Loucy (cell line): ENCODE measurements at regions not wholly inside any gene's neighbourhood (a gene's known extent, or its start where the extent isn't known, plus 50 kb on each side); places are given as distances from the start of the nearest gene placed in this dataset.

Source experiments
- H2AFZ ChIP-seq: fragments of 200-600 bp; sonication (generic); 2 replicates; pipeline ENCODE4 v1.6.0; 2016; ENCODE audit warnings: antibody characterized with exemption, mild to moderate bottlenecking, low read length, moderate library complexity
- H3F3A ChIP-seq: fragments of 200-600 bp; 2 replicates; pipeline ENCODE4 v1.6.0; 2016; ENCODE audit warnings: antibody characterized with exemption, low read depth, mild to moderate bottlenecking
- H3K27me3 ChIP-seq: fragments of 200-600 bp; sonication (generic); 2 replicates; pipeline ENCODE4 v1.6.1; 2014; ENCODE audit warnings: low read length, mild to moderate bottlenecking; ENCODE audit not compliant: insufficient read depth, poor library complexity, severe bottlenecking
- H3K36me3 ChIP-seq: fragments of 200-600 bp; sonication (generic); 2 replicates; pipeline ENCODE4 v1.6.1; 2016; ENCODE audit warnings: low read length; ENCODE audit not compliant: insufficient read depth
- H3K4me1 ChIP-seq: fragments of 200-600 bp; sonication (generic); 2 replicates; pipeline ENCODE4 v1.5.1; 2014; ENCODE audit warnings: low read length, mild to moderate bottlenecking; ENCODE audit not compliant: insufficient read depth, poor library complexity, severe bottlenecking
- H3K4me2 ChIP-seq: fragments of 200-600 bp; sonication (generic); 2 replicates; pipeline ENCODE4 v1.6.0; 2014; ENCODE audit warnings: antibody characterized with exemption, low read length, low read depth, mild to moderate bottlenecking; ENCODE audit not compliant: poor library complexity, severe bottlenecking
- H3K4me3 ChIP-seq: fragments of 200-600 bp; sonication (generic); 2 replicates; pipeline ENCODE4 v1.5.1; 2014; ENCODE audit warnings: low read length, mild to moderate bottlenecking, mixed read lengths; ENCODE audit not compliant: poor library complexity, severe bottlenecking
- H3K79me2 ChIP-seq: fragments of 200-600 bp; sonication (generic); 2 replicates; pipeline ENCODE4 v1.6.1; 2014; ENCODE audit warnings: low read length; ENCODE audit not compliant: insufficient read depth
- H3K9ac ChIP-seq: fragments of 200-600 bp; sonication (generic); 2 replicates; pipeline ENCODE4 v1.6.0; 2014; ENCODE audit warnings: mild to moderate bottlenecking, low read depth, low read length, moderate library complexity; ENCODE audit not compliant: poor library complexity, severe bottlenecking
- H3K9me2 ChIP-seq: fragments of 200-600 bp; sonication (generic); replicated peaks from 2 replicates; pipeline ENCODE4 v1.6.1; 2016; ENCODE audit warnings: low read depth, low read length, mixed read lengths
- H3K9me3 ChIP-seq: fragments of 200-600 bp; sonication (generic); 2 replicates; pipeline ENCODE4 v1.6.1; 2014; ENCODE audit warnings: mild to moderate bottlenecking, antibody characterized with exemption, low read length, low read depth; ENCODE audit not compliant: insufficient read depth
- H4K20me1 ChIP-seq: fragments of 200-600 bp; sonication (generic); 2 replicates; pipeline ENCODE4 v1.6.0; 2014; ENCODE audit warnings: antibody characterized with exemption, low read length, mild to moderate bottlenecking; ENCODE audit not compliant: insufficient read depth, poor library complexity, severe bottlenecking
- EZH2phosphoT487 ChIP-seq: fragments of 200-600 bp; IDR thresholded peaks from 2 replicates; pipeline ENCODE4 v1.6.1; 2018; ENCODE audit warnings: antibody characterized with exemption, mild to moderate bottlenecking, moderate library complexity, borderline replicate concordance
- TF ChIP-seq, protein P1 (sequence below): fragments of 200-600 bp; sonication (generic); conservative IDR thresholded peaks from 2 replicates; pipeline ENCODE4 v1.5.1; 2014; ENCODE audit warnings: mild to moderate bottlenecking, antibody characterized with exemption, low read length

DNA sequence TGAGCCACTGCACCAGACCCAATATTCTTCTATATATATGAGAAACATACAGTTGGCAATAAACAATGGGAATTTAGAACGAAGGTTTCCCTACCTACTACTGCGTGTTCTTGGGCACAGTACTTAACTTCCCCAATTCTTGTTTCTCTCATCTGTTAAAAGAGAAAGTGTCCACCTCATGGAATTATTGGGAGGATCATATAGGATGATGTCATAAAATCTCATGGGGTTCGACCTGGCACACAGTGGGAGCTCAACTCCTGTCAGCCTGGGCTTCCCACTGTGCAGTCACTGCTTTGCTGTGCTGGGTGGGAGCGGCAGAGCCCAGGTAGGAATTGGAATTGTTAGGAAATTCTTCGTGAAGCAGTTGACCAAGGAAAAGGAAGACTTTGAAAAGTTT, 203.3 kb downstream of the SH3BP4 start:
- Histone ChIP-seq H4K20me1 (no peaks in the 10 kb centered on the region), H3K27me3 (no peaks in the 10 kb centered on the region), H3F3A (no peaks in the 10 kb centered on the region), H2AFZ (no peak overlapping the region), H3K36me3 (no peaks in the 10 kb centered on the region), H3K4me2 (no peak overlapping the region), H3K9me2 (no peaks in the 10 kb centered on the region), H3K9ac (no peak overlapping the region), H3K9me3 (no peaks in the 10 kb centered on the region), H3K79me2 (no peaks in the 10 kb centered on the region), H3K4me1 (no peaks in the 10 kb centered on the region), H3K4me3 (no peak overlapping the region)
- TF ChIP-seq EZH2phosphoT487, result no peak
- TF ChIP-seq, protein P1, sequence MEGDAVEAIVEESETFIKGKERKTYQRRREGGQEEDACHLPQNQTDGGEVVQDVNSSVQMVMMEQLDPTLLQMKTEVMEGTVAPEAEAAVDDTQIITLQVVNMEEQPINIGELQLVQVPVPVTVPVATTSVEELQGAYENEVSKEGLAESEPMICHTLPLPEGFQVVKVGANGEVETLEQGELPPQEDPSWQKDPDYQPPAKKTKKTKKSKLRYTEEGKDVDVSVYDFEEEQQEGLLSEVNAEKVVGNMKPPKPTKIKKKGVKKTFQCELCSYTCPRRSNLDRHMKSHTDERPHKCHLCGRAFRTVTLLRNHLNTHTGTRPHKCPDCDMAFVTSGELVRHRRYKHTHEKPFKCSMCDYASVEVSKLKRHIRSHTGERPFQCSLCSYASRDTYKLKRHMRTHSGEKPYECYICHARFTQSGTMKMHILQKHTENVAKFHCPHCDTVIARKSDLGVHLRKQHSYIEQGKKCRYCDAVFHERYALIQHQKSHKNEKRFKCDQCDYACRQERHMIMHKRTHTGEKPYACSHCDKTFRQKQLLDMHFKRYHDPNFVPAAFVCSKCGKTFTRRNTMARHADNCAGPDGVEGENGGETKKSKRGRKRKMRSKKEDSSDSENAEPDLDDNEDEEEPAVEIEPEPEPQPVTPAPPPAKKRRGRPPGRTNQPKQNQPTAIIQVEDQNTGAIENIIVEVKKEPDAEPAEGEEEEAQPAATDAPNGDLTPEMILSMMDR, result no peak

DNA sequence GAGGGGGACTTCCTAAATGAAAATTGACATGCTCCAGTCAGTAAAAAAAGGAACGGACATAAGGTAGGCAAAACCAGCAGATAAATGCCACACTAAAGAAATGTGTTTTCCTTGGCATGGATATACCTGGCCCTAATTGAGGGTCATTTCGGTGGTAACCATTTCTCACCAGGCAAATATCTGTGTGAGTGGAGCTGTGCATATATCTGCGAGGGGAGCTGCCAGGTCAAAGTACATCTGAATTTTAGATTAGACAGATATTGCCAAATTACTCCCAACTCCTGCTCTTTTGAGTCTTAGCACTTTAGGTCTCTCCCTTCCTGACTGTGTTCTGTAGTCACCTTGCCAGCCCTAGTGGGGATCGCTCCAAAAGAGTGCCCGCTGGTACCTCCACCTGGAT, 204.2 kb downstream of the SH3BP4 start:
- Histone ChIP-seq H3K36me3 (no peaks in the 10 kb centered on the region), H3K4me1 (no peaks in the 10 kb centered on the region), H4K20me1 (no peaks in the 10 kb centered on the region), H3K79me2 (no peaks in the 10 kb centered on the region), H3K4me3 (no peak overlapping the region), H3K9ac (no peak overlapping the region), H3K27me3 (no peaks in the 10 kb centered on the region), H3K4me2 (no peak overlapping the region), H2AFZ (no peak overlapping the region), H3K9me3 (no peaks in the 10 kb centered on the region), H3F3A (no peaks in the 10 kb centered on the region), H3K9me2 (no peaks in the 10 kb centered on the region)
- TF ChIP-seq, protein P1, result no peak
- no peak for TF ChIP-seq EZH2phosphoT487

DNA sequence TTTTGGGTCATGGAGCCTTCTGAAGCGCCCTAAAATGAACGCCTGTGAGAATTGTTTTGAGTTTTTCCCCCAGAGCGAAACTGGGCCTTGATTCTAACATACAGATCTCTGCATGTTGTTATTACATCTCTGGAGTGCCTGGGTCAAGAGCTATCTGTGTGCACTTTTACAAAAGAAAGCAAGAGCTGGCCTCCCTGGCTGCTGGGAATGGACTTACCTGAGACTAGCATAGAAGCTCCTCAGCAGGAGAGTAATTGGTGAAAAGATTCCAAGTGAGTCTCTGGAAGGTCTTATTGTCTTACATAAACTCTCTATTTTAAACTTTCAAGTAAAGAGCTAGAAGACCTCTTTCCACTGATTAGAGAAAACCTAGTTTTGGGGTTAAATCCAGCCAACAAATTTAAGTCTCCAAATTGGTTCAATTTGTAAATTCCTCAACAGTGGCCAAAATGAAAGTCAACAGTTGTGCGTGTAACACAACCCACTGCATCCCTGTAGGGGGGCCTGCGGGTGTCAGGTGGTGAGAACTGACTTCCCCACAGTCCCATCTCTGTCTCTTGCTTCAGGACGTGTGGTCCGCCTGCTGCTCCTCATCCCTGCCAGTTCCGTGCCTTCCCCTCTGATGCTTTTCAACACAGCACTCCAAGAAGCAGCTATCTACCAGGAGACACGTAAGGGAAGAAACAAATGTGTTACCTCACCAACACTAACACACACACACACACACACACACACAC, 206.1 kb downstream of the SH3BP4 start:
- Histone ChIP-seq H4K20me1 (no peaks in the 10 kb centered on the region), H3K36me3 (no peaks in the 10 kb centered on the region), H3K27me3 (no peaks in the 10 kb centered on the region), H2AFZ (no peak overlapping the region), H3K9me3 (no peaks in the 10 kb centered on the region), H3K4me2 (no peak overlapping the region), H3K4me1 (no peaks in the 10 kb centered on the region), H3F3A (no peaks in the 10 kb centered on the region), H3K9ac (no peak overlapping the region), H3K4me3 (no peak overlapping the region), H3K9me2 (no peaks in the 10 kb centered on the region), H3K79me2 (no peaks in the 10 kb centered on the region)
- TF ChIP-seq, protein P1, result no peak
- no peak for TF ChIP-seq EZH2phosphoT487
